GM03348 (cell line): ENCODE measurements at regions not wholly inside any gene's neighbourhood (a gene's known extent, or its start where the extent isn't known, plus 50 kb on each side); places are given as distances from the start of the nearest gene placed in this dataset.
A peak's percentile ranks its signal among the peaks of the same experiment; 100 is the strongest.
"Not testable (repeated sequence)": the region's sequence is repeated elsewhere in the genome, so short reads cannot be mapped to it uniquely, and the experiment has no call there.

Source experiments
- DNase-seq: peaks from one replicate; pipeline ENCODE4 v3.0.0; 2012; ENCODE audit warnings: low spot score

DNA sequence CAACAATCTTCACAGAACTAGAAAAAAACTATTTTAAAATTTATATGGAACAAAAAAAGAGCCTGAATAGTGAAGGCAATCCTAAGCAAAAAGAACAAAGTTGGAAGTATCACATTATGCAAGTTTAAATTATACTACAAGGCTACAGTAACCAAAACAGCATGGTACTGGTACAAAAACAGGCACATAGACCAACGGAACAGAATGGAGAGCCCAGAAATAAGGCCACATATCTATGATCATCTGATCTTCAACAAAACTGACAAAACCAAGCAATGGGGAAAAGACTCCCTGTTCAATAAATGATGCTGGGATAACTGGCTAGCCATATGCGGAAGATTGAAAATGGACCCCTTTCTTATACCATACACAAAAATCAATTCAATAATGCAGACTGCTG is 74.4 kb upstream of the RTN4 start:
- not testable (repeated sequence) for DNase-seq

GRCh38 chr2:55123851-55124269 is 73.6 kb upstream of the RTN4 start:
- no peak for DNase-seq

DNA sequence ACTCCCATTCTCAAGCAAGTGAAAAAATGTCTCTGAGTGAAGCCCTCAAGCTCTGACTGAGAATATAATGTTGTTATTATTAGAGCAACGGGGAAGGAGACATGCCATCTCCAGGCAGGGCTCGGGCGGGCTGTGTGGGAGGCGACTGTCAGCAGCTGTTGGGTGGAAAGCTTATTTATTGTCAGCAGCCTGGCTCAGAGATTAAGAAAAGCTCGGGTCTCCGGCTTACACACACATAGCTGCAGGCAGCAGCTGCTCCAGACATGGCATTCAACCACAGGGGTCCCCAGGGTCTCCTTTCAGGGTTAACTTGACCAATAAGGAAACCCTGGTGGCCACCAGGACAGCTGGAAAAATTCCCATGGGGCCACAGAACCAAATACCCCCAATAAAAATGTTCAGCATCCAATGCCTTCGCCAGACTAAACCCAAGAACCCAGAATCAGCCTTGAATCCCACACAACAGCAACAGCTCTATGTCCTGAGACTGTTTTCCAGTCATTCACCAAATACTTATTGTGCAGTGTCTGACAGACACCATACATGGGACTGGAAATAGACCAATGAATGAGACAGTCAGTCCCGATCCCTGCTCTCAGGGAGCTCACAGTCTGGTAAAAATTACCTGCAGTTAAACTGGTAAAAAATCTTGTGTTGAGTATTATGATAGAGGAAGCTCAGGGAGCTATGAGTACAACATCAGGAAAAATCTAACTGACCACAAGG is 70.5 kb upstream of the RTN4 start:
- peak; percentile 80 for DNase-seq

GRCh38 chr2:55119711-55120487 is 69.6 kb upstream of the RTN4 start:
- DNase-seq = peak; percentile 65

GRCh38 chr2:55118643-55119083 is 68.4 kb upstream of the RTN4 start:
- no peak for DNase-seq

DNA sequence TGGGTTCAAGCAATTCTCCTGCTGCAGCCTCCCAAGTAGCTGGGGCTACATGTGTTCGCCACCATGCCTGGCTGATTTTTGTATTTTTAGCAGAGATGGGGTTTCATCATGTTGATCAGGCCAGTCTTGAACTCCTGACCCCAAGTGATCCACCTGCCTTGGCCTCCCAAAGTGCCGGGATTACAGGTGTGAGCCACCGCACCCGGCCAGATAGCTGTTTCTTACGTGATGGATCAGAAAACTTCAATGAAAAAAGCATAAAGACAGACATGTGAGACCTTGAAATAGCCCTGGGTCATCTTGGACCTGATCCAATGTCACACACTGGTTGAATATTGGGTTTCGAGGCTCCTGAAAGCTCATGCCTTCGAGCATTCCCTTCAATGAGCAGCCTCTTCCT is 66.7 kb upstream of the RTN4 start:
- no peak for DNase-seq

DNA sequence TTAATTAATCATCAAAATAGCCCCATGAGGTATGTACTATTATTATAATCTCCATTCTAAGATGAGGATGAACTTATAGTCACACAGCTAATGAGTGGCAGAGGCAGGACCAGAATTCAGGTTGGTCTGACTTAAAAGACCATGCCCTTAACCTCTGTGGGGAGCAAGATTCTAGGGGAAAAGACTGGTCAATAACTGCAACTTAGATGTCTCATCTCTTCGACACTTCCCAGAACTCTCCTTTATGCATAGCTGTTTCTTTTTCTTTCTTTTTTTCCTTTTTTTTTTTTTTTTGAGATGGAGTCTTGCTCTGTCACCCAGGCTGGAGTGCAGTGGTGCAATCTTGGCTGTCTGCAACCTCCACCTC is 66.3 kb upstream of the RTN4 start:
- DNase-seq = no peak

- DNase-seq = no peak
Measured at GRCh38 chr2:55115761-55116597, 65.7 kb upstream of the RTN4 start.

GRCh38 chr2:55114597-55114996 is 64.3 kb upstream of the RTN4 start:
- DNase-seq = no peak

DNA sequence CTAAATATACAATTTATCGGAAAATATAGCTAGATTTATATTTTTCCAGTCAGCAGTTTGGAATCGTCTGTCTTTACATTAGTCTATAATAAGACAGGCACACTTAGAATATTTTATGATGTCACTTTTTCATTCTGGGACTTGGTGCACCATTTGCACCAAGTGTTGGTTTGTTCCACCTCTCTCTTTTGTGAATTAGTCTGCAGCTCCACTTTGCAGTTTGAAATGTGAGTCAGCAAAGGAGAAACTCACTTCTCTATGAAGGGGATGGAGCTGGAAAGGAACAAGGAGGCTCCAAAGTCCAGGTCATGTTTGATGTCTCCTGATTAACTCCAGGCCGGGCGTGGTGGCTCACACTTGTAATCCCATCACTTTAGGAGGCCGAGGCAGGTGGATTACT is 63.8 kb upstream of the RTN4 start:
- DNase-seq = no peak

GRCh38 chr2:55112229-55113031 is 62.2 kb upstream of the RTN4 start:
- DNase-seq = peak; percentile 76

DNA sequence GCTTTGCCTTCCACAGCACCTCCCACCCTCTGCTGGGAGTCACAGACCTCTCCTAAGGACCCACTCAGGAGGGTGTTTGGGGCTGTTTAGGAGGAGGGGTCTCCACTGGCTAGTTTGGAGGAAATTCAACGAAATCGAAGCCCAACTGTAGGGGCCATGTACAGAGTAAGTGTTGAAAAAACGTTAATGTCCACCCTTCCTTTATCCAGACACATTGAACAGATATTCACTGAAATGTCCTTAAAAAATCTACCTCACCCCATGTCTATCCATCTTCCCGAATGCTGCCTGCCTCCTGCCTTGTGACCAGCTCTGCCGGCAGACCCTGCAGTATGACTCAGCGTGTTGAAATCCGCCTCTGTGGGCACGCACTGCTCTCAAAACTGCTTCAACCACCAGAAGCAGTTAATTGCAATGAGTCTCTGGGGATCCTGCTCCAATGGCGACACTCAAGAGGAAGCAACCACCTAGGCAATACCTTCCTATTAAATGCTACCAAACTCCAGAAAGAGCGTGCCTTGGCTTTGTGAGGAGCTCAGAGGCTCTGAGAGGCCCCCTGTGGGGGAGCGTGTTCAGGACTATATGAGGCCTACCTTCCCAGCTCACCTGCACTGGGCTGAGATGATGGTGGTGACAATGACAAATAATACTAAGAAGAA is 61.4 kb upstream of the RTN4 start:
- DNase-seq = peak; percentile 85

- no peak for DNase-seq
Measured at GRCh38 chr2:55111230-55111569, 60.9 kb upstream of the RTN4 start.

DNA sequence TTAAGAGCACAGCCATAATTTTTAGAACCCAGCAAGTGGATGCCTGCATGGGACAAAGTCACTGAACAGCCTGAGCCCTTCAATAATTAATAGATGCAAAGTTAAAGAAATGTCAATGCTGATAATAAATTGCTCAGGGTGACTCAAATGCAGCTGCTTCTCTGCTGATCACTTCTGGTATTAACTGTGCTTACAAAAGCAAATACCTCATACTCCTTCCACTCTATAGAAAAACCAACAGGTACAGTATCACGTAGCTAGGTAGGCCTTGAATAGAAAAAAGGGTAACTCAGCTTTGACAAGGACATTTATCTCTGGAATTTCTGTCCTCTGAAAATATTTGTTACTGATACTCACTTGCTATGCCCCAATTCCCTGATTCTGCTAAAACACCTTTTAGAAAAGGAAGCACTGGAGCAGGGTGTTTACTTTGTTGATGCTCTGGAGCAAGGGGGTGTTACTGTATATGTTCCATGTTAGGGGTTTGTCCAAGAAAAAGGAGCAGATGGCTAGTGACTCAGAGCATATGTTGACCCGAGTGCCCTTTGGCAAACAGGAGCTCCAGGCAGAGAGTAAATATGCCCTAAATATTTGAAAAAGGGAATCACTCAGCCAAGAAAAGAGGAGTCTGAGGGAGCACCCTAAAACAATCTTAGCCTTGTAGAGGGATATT is 59.1 kb upstream of the RTN4 start:
- DNase-seq = no peak

- no peak for DNase-seq
Measured at GRCh38 chr2:55108456-55109160, 58.4 kb upstream of the RTN4 start.

DNA sequence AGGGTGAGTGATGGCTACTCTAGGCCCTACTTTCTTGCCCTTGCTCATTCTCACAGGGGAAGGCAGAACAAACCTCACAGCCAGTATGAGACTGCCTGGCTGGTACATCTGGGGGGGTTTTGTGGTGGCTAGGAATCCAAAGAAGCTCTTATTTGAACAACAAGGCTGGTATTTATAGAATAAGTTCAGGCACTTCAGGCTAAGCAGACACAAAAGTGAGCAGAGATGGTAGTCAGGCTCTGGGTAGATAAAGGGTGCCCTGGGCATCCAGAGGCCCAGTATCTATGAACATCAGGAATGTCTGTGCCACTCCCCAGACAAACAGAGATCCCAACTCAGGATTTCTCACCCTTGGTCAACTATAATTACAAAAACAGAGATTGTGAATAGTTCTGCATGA is 57.2 kb upstream of the RTN4 start:
- no peak for DNase-seq

DNA sequence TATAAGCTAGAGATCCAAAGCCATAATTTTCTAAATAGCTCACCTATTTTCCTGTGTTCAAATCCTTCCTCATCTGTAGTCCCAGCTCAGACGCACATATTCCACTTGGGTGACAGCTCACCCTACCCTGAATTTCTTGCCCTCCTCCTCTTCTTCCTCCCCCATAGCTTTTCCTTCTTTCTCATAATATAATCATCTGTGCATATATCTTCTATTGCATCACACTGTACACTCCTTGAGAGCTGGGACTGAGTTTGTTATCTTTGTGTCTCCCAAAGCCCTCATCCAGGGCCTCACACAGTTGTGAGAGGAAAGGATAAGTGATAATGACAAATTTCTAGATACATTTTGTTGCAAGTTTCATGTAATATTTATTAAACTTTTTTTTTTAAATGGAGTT is 55.9 kb upstream of the RTN4 start:
- no peak for DNase-seq

DNA sequence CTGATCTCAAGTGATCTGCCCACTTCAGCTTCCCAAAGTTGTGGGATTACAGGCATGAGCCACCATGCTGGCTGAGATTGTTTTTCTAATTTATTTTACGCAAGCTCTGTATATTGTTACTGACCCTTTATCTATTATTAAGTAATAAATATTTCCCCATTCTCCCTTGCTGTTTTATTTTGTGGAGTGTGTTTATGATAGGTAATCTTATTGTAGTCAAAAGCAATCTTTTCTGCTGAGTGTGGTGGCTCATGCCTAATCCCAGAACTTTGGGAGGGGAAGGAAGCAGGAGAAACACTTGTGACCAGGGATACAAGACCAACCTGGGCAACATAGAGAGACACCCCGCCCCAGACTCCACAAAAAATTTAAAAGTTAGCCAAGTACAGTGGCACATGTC is 55.2 kb upstream of the RTN4 start:
- DNase-seq = no peak

DNA sequence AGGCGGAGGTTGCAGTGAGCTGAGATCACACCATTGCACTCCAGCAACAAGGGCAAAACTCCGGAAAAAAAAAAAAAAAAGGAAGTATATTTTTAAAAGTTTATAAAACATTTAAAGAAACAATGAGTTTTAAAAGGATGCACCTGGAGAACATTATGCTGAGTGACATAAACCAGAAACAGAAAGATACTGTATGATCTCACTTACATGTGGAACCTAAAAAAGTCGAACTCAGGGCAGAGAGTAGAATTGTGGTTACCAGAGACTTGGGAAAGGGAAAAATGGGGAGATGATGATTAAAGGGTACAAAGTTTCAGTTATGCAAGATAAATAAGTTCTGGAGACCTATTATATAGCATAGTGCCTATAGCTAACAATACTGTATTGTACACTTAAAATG is 52.8 kb upstream of the RTN4 start:
- no peak for DNase-seq
